ENCODE measurements at regions not wholly inside any gene's neighbourhood (a gene's known extent, or its start where the extent isn't known, plus 50 kb on each side); places are given as distances from the start of the nearest gene placed in this dataset.

- TF ChIP-seq POLR2A (IDR thresholded peaks at IDR 0.05), result no peak
- TF ChIP-seq CTCF (IDR thresholded peaks at IDR 0.05), result no peak
- intact Hi-C loops (cut with DNase I), result no loop called here
- Histone ChIP-seq H3K9me3 (no peaks in the 10 kb centered on the region), H3K4me3 (no peak overlapping the region), H3K36me3 (no peaks in the 10 kb centered on the region), H3K4me1 (no peaks in the 10 kb centered on the region), H3K27ac (no peak overlapping the region), H3K27me3 (no peaks in the 10 kb centered on the region)
- 58% methylated on average over 1 of the region's 1 CpG for WGBS (ENCODE audit: insufficient coverage, low coverage, low lambda C conversion rate, missing lambda C conversion rate)
- ATAC-seq, result no peak
- no peak for DNase-seq
Observed at GRCh38 chr16:74101379-74102137, 195.1 kb upstream of the PSMD7 start.

DNA sequence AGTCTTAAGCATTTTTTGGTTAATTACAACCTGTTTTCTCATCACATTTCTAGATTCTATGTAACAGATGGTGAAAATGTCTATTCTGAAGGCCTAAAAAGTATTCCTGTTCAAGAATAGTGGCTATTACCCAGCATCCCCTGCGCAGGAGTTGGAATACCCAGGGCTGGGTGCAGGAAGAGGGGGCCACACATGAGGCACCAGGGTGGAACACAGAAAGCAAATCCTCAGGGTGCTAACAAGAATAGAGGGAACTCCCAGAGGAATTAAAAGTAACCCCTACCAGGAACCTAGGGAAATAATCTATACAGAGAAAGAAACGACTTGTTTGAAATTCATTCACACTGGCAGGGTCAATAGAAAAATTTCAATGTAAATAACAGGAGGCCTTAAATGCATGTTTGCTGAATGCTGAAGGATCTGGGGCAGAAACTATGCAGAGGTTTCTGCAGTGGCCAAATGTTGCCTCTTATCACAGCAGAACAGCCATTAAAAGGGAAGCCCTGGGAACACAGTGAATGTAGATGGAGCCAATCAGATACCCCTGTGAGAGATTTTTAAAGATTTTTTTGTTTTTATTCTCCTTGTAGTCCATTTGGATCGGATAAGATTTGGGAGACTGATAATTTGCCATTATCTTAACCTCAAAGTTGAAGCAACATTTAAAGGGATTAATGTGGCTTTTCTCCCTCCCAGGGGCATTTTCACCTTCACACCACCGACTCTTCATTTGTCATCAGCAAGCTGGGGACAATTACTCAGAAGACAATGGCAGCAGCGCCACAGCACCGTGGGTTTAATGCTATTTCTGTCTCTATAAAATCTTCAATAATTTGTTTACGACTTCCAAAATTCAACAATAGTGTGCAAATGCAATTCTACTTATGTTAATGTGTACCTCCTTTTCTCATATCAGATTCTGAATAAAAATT lies 196.0 kb upstream of the PSMD7 start:
- ATAC-seq, result no peak
- intact Hi-C loops (cut with DNase I), result no loop called here

DNA sequence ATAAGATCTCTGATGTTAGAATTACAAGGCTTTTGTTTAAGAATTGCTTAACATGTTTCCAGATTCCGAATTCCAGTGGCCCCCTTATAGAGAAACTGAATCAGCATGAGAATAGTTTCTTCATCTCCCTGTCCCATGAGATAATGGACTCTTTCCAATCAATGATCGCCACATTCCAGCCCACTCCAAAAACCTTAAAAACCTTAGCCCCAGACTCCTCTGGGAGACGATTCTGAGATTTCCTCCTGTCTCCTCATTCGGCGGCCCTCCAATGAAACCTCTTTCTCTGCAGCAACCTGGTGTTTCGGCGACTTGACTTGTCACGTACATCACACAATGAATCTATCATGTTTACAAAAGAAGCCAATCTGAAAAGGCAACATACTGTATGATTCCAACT lies 197.1 kb upstream of the PSMD7 start:
- no peak overlapping the region for H3K27ac ChIP-seq
- intact Hi-C loops (cut with DNase I), result no loop called here
- WGBS (ENCODE audit: insufficient coverage, low coverage, low lambda C conversion rate, missing lambda C conversion rate), result 74% methylated on average over 8 of the region's 8 CpGs
- no peaks in the 10 kb centered on the region for H3K9me3 ChIP-seq
- ATAC-seq (no peak), DNase-seq (no peak)
- H3K4me3 ChIP-seq, result no peak overlapping the region
- H3K36me3 ChIP-seq, result no peaks in the 10 kb centered on the region
- no peaks in the 10 kb centered on the region for H3K27me3 ChIP-seq
- H3K4me1 ChIP-seq, result no peaks in the 10 kb centered on the region
- no peak for TF ChIP-seq POLR2A (IDR thresholded peaks at IDR 0.05)
- no peak for TF ChIP-seq CTCF (IDR thresholded peaks at IDR 0.05)

More for the DNA sequence above, 196.0 kb upstream of the PSMD7 start:
- Histone ChIP-seq H3K4me3 (no peak overlapping the region), H3K27me3 (no peaks in the 10 kb centered on the region), H3K4me1 (no peaks in the 10 kb centered on the region), H3K36me3 (no peaks in the 10 kb centered on the region), H3K27ac (no peak overlapping the region), H3K9me3 (no peaks in the 10 kb centered on the region)
- 35% methylated on average over 7 of the region's 7 CpGs for WGBS (ENCODE audit: insufficient coverage, low coverage, low lambda C conversion rate, missing lambda C conversion rate)
- no peak for TF ChIP-seq CTCF (IDR thresholded peaks at IDR 0.05)
- no peak for TF ChIP-seq POLR2A (IDR thresholded peaks at IDR 0.05)
- no peak for DNase-seq

DNA sequence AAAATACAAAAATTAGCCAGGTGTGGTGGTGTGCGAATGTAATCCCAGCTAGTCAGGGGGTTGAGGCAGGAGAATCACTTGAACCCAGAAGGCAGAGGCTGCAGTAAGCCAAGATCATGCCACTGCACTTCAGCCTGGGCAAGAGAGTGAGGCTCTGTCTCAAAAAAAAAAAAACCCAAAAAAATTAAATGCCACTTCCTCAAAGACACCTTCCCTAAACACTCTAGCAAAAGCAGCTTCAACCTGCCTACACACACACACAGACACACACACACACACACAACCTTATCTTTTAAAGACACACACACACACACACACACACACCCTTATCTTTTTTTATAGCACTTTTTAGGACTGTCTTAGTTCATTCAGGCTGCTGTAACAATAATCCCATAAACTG lies 201.7 kb upstream of the PSMD7 start:
- TF ChIP-seq CTCF (IDR thresholded peaks at IDR 0.05), result no peak
- no peak for TF ChIP-seq POLR2A (IDR thresholded peaks at IDR 0.05)
- DNase-seq (no peak), ATAC-seq (no peak)
- Histone ChIP-seq H3K27me3 (no peaks in the 10 kb centered on the region), H3K9me3 (no peaks in the 10 kb centered on the region), H3K4me1 (no peaks in the 10 kb centered on the region), H3K27ac (no peak overlapping the region), H3K4me3 (no peak overlapping the region), H3K36me3 (no peaks in the 10 kb centered on the region)
- WGBS (ENCODE audit: insufficient coverage, low coverage, low lambda C conversion rate, missing lambda C conversion rate), result 80% methylated on average over 1 of the region's 1 CpG
- intact Hi-C loops (cut with DNase I), result no loop called here

Measured in right lobe of liver (tissue), 6 donors.